ENCODE measurements at regions not wholly inside any gene's neighbourhood (a gene's known extent, or its start where the extent isn't known, plus 50 kb on each side); places are given as distances from the start of the nearest gene placed in this dataset.

- H3K79me2 ChIP-seq, result no peaks in the 10 kb centered on the region
- no peak for TF ChIP-seq EZH2phosphoT487 (IDR thresholded peaks at IDR 0.05; ENCODE audit: low read depth, severe bottlenecking, unreplicated experiment)
- TF ChIP-seq CTCF (IDR thresholded peaks at IDR 0.05; ENCODE audit: poor library complexity), result no peak
- no peak for TF ChIP-seq EZH2 (IDR thresholded peaks at IDR 0.05; ENCODE audit: borderline replicate concordance)
- no peak for DNase-seq (ENCODE audit: low spot score)
- no peak overlapping the region for H2AFZ ChIP-seq
- H3K36me3 ChIP-seq (replicated peaks; ENCODE audit: insufficient read depth, low read depth), result no peaks in the 10 kb centered on the region
- no peaks in the 10 kb centered on the region for H3K9me3 ChIP-seq (ENCODE audit: low read depth)
- H3K27ac ChIP-seq, result no peak overlapping the region
- H3K4me1 ChIP-seq (ENCODE audit: insufficient read depth), result no peaks in the 10 kb centered on the region
- no peak overlapping the region for H3K4me3 ChIP-seq
- H3K4me2 ChIP-seq, result no peak overlapping the region
- 85% methylated on average over 6 of the region's 6 CpGs for WGBS (ENCODE audit: low lambda C conversion rate, missing lambda C conversion rate)
- H3K9me2 ChIP-seq (replicated peaks; ENCODE audit: insufficient read depth), result no peaks in the 10 kb centered on the region
- H3K27me3 ChIP-seq, result no peaks in the 10 kb centered on the region
- no peaks in the 10 kb centered on the region for H4K20me1 ChIP-seq (ENCODE audit: insufficient read depth, poor library complexity, severe bottlenecking)
These were observed 265.2 kb upstream of the PROK2 start for GRCh38 chr3:72050048-72050632.

GRCh38 chr3:72049300-72049699, 264.4 kb upstream of the PROK2 start:
- Histone ChIP-seq H3K27me3 (no peaks in the 10 kb centered on the region), H3K4me2 (no peak overlapping the region), H3K9me3 (ENCODE audit: low read depth) (no peaks in the 10 kb centered on the region), H4K20me1 (ENCODE audit: insufficient read depth, poor library complexity, severe bottlenecking) (no peaks in the 10 kb centered on the region), H3K4me3 (no peak overlapping the region), H3K4me1 (ENCODE audit: insufficient read depth) (no peaks in the 10 kb centered on the region), H3K27ac (no peak overlapping the region), H3K79me2 (no peaks in the 10 kb centered on the region), H2AFZ (no peak overlapping the region), H3K36me3 (replicated peaks; ENCODE audit: insufficient read depth, low read depth) (no peaks in the 10 kb centered on the region), H3K9me2 (replicated peaks; ENCODE audit: insufficient read depth) (no peaks in the 10 kb centered on the region)
- TF ChIP-seq CTCF (IDR thresholded peaks at IDR 0.05; ENCODE audit: poor library complexity), result no peak
- no peak for TF ChIP-seq EZH2 (IDR thresholded peaks at IDR 0.05; ENCODE audit: borderline replicate concordance)
- no peak for TF ChIP-seq EZH2phosphoT487 (IDR thresholded peaks at IDR 0.05; ENCODE audit: low read depth, severe bottlenecking, unreplicated experiment)
- 67% methylated on average over 1 of the region's 1 CpG for WGBS (ENCODE audit: low lambda C conversion rate, missing lambda C conversion rate)
- no peak for DNase-seq (ENCODE audit: low spot score)

- no peaks in the 10 kb centered on the region for H4K20me1 ChIP-seq (ENCODE audit: insufficient read depth, poor library complexity, severe bottlenecking)
- no peak overlapping the region for H2AFZ ChIP-seq
- no peaks in the 10 kb centered on the region for H3K9me2 ChIP-seq (replicated peaks; ENCODE audit: insufficient read depth)
- no peaks in the 10 kb centered on the region for H3K36me3 ChIP-seq (replicated peaks; ENCODE audit: insufficient read depth, low read depth)
- H3K79me2 ChIP-seq, result no peaks in the 10 kb centered on the region
- no peak for DNase-seq (ENCODE audit: low spot score)
- TF ChIP-seq CTCF (IDR thresholded peaks at IDR 0.05; ENCODE audit: poor library complexity) (no peak), EZH2phosphoT487 (IDR thresholded peaks at IDR 0.05; ENCODE audit: low read depth, severe bottlenecking, unreplicated experiment) (no peak), EZH2 (IDR thresholded peaks at IDR 0.05; ENCODE audit: borderline replicate concordance) (no peak)
- no peaks in the 10 kb centered on the region for H3K27me3 ChIP-seq
- H3K4me3 ChIP-seq, result no peak overlapping the region
- no peaks in the 10 kb centered on the region for H3K9me3 ChIP-seq (ENCODE audit: low read depth)
- WGBS (ENCODE audit: low lambda C conversion rate, missing lambda C conversion rate), result 78% methylated on average over 5 of the region's 5 CpGs
- H3K4me1 ChIP-seq (ENCODE audit: insufficient read depth), result no peaks in the 10 kb centered on the region
- H3K4me2 ChIP-seq, result no peak overlapping the region
- no peak overlapping the region for H3K27ac ChIP-seq
These were observed 263.9 kb upstream of the PROK2 start for GRCh38 chr3:72048873-72049272.

All from hepatocyte (in vitro differentiated cells).